Thyroid gland (tissue), 4 donors: ENCODE measurements at regions not wholly inside any gene's neighbourhood (a gene's known extent, or its start where the extent isn't known, plus 50 kb on each side); places are given as distances from the start of the nearest gene placed in this dataset.

Source experiments
- DNase-seq, 2 donors: peaks; one replicate each; pipeline ENCODE4 v3.0.0-alpha.2; 2019
- H3K27ac ChIP-seq, 3 donors: fragments of 200-600 bp; sonication (generic); 1 replicate in 2 of 3; 2 replicates in 1 of 3; pipeline ENCODE4 v1.5.1; 2016 to 2019; ENCODE audit warnings: mild to moderate bottlenecking in 1 of 3, moderate library complexity in 1 of 3
- H3K27me3 ChIP-seq: fragments of 200-600 bp; sonication (generic); one replicate; pipeline ENCODE4 v1.5.1; 2019
- H3K36me3 ChIP-seq, 2 donors: fragments of 200-600 bp; sonication (generic); one replicate each; pipeline ENCODE4 v1.5.1; 2016 to 2019
- H3K4me1 ChIP-seq, 2 donors: fragments of 200-600 bp; sonication (generic); one replicate each; pipeline ENCODE4 v1.5.1; 2017 to 2019
- H3K4me3 ChIP-seq, 3 donors: fragments of 200-600 bp; sonication (generic); replicated peaks in 1 of 3; 1 replicate in 2 of 3; 2 replicates in 1 of 3; pipeline ENCODE4 v1.5.1; 2016; ENCODE audit warnings: mild to moderate bottlenecking in 1 of 3
- H3K9me3 ChIP-seq: fragments of 200-600 bp; sonication (generic); one replicate; pipeline ENCODE4 v1.5.1; 2017
- POLR2A ChIP-seq, 2 donors: fragments of 450-650 bp; IDR thresholded peaks; one replicate each; pipeline ENCODE4 v1.6.1; 2017; ENCODE audit warnings: antibody characterized with exemption in 2 of 2, mild to moderate bottlenecking in 2 of 2, moderate library complexity in 1 of 2
- WGBS, 2 donors: methylation state at CpG; one replicate each; pipeline ENCODE4 v1.1.5; 2017; 5-methylcytosine and 5-hydroxymethylcytosine counted together
- intact Hi-C: fragments of 100-400 bp; cut with DNase I; formaldehyde crosslinking; loops from one replicate; pipeline ENCODE4 v1.15.1; 2023
- TF ChIP-seq, protein P1 (sequence below), 6 experiments: fragments of 200-600 bp in 3 of 6; fragments of 450-650 bp in 3 of 6; sonication (generic) in 3 of 6; IDR thresholded peaks; one replicate each; pipeline ENCODE4 v1.5.1; 2016 to 2019; ENCODE audit warnings: antibody characterized with exemption in 6 of 6, mild to moderate bottlenecking in 2 of 6, inconsistent platforms in 1 of 6, moderate library complexity in 1 of 6

DNA sequence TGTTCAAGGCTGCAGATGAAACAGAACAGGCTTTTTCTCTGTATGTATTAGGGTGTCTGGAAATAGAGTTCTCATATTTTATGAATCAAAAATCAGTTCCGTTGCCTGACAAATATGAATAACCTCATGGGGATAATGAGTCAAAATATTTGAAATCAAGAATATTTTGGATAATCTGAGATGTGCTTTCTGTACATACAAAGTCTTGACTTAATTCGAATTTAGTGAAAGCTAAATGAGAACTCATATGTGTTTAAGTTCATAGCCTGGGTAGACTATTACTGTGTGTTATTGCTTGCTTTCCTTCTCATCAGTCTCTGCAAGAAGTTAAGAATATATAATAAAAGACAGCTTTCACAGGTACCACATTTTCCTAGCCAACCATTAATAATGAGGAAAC lies 689.0 kb downstream of the REEP3 start:
- Histone ChIP-seq H3K4me1 (no peaks in the 10 kb centered on the region), H3K27me3 (no peaks in the 10 kb centered on the region), H3K36me3 (no peaks in the 10 kb centered on the region), H3K4me3 (no peak overlapping the region), H3K27ac (no peak overlapping the region), H3K9me3 (no peaks in the 10 kb centered on the region)
- TF ChIP-seq POLR2A (IDR thresholded peaks at IDR 0.05), result no peak
- TF ChIP-seq, protein P1, sequence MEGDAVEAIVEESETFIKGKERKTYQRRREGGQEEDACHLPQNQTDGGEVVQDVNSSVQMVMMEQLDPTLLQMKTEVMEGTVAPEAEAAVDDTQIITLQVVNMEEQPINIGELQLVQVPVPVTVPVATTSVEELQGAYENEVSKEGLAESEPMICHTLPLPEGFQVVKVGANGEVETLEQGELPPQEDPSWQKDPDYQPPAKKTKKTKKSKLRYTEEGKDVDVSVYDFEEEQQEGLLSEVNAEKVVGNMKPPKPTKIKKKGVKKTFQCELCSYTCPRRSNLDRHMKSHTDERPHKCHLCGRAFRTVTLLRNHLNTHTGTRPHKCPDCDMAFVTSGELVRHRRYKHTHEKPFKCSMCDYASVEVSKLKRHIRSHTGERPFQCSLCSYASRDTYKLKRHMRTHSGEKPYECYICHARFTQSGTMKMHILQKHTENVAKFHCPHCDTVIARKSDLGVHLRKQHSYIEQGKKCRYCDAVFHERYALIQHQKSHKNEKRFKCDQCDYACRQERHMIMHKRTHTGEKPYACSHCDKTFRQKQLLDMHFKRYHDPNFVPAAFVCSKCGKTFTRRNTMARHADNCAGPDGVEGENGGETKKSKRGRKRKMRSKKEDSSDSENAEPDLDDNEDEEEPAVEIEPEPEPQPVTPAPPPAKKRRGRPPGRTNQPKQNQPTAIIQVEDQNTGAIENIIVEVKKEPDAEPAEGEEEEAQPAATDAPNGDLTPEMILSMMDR (IDR thresholded peaks at IDR 0.05), result no peak
- no peak for DNase-seq
- intact Hi-C loops, result no loop called here
- WGBS, 2 donors, result 84 to 88% methylated on average over 2 of the region's 2 CpGs

DNA sequence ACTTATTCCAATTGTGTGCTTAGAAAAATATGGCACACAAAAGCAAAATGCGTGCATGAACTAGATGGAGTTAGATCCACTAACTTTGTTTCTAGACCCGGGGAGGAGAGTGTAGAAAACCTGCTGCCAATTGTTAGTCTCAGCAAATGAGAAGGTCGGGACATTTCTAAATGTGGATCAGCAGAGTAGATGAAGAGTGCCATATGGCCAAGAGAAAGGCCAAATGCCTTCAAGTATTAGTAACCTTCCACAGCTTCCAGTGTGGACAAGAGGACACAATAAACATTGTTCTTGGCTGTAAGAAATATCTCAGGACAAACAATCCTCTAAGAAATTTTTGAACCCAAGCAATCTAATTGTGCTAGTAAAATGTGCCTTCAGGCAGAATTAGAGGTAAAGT lies 690.3 kb downstream of the REEP3 start:
- no peak for DNase-seq
- Histone ChIP-seq H3K4me1 (no peaks in the 10 kb centered on the region), H3K27ac (no peak overlapping the region), H3K36me3 (no peaks in the 10 kb centered on the region), H3K4me3 (no peak overlapping the region), H3K27me3 (no peaks in the 10 kb centered on the region), H3K9me3 (no peaks in the 10 kb centered on the region)
- intact Hi-C loops, result no loop called here
- TF ChIP-seq, protein P1 (IDR thresholded peaks at IDR 0.05), result no peak
- TF ChIP-seq POLR2A (IDR thresholded peaks at IDR 0.05), result no peak
- 72 to 83% methylated on average over 3 of the region's 3 CpGs for WGBS, 2 donors

- Histone ChIP-seq H3K27me3 (no peaks in the 10 kb centered on the region), H3K27ac (no peak overlapping the region), H3K36me3 (no peaks in the 10 kb centered on the region), H3K9me3 (no peaks in the 10 kb centered on the region), H3K4me1 (no peaks in the 10 kb centered on the region), H3K4me3 (no peak overlapping the region)
- TF ChIP-seq, protein P1 (IDR thresholded peaks at IDR 0.05), result no peak
- TF ChIP-seq POLR2A (IDR thresholded peaks at IDR 0.05), result no peak
- WGBS, 2 donors, result 77 to 79% methylated on average over 1 of the region's 1 CpG
- no peak for DNase-seq
- intact Hi-C loops, result no loop called here
Measured at GRCh38 chr10:64215088-64215487, 693.9 kb downstream of the REEP3 start.

DNA sequence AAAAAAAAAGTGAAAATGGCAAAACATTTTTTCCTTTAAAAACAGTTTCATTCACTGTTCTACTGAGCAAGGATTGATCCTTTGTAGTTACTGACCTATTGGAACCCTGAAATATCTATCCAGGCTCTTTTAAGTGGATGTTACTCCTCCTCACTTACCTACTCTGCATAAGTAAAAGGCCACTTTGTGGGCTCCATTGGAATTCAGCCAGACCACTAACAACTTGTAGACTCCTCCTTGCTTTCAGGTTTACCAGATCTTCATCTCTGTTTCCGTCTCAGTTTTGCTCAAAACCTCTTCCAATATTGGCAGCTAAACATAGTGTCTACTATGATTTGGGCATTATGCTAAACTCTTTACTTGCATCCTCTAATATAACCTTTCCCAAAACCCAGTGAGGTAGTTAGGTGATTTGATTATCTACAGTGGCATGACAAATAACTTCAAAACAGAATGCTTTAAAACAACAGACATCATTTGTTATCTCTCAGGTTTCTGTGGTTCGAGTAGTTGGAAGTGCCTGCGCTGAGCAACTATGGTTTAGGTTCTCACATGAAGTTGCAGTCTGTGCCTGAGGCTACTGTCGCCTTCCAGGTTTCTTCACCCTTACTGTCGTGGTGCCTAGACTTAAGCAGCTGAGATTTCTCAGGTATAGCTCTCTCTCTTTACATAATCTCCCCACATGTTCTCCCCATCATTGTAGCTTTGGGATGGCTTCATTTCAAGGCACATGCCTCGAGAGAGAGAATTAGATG lies 698.2 kb downstream of the REEP3 start:
- no peak for DNase-seq
- Histone ChIP-seq H3K4me3 (no peak overlapping the region), H3K27ac (no peak overlapping the region), H3K9me3 (no peaks in the 10 kb centered on the region), H3K4me1 (no peaks in the 10 kb centered on the region), H3K36me3 (no peaks in the 10 kb centered on the region), H3K27me3 (no peaks in the 10 kb centered on the region)
- TF ChIP-seq, protein P1 (IDR thresholded peaks at IDR 0.05), result no peak
- no peak for TF ChIP-seq POLR2A (IDR thresholded peaks at IDR 0.05)
- intact Hi-C loops, result no loop called here
- 75 to 78% methylated on average over 6 of the region's 6 CpGs for WGBS, 2 donors

DNA sequence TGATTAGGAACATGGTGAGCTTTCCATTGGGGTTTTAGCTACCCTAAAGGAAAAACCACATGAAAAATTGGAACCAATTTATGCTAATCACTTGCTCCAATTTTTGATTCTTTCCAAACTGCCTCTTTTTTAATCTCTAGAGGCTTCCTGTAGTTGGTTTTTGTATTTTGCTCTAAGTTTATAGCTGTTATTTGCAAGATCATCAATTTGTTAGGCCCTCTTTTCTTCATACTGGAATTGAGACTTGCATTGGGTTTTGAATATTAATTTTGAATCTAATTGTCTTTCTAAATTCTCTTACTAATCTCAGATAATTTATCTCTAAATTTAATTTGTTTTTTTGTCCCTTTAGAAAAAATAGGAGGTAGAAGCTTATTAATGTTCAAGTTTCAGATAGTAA lies 713.3 kb downstream of the REEP3 start:
- intact Hi-C loops, result no loop called here
- no peak for DNase-seq
- no peak for TF ChIP-seq POLR2A (IDR thresholded peaks at IDR 0.05)
- TF ChIP-seq, protein P1 (IDR thresholded peaks at IDR 0.05), result no peak
- Histone ChIP-seq H3K4me1 (no peaks in the 10 kb centered on the region), H3K27me3 (no peaks in the 10 kb centered on the region), H3K4me3 (no peak overlapping the region), H3K27ac (no peak overlapping the region), H3K9me3 (no peaks in the 10 kb centered on the region), H3K36me3 (no peaks in the 10 kb centered on the region)
